ENCODE measurements at regions not wholly inside any gene's neighbourhood (a gene's known extent, or its start where the extent isn't known, plus 50 kb on each side); places are given as distances from the start of the nearest gene placed in this dataset.

GRCh38 chr16:73703891-73704290 is 592.7 kb upstream of the PSMD7 start:
- Histone ChIP-seq H3K36me3 (ENCODE audit: insufficient read depth, low read length) (no peaks in the 10 kb centered on the region), H3K9me3 (ENCODE audit: control insufficient read depth in 1 of 2, low read length in 2 of 2) (no peaks in the 10 kb centered on the region), H3K27ac (ENCODE audit: low read depth, low read length) (no peak overlapping the region), H3K4me3 (ENCODE audit: low read length in 2 of 2) (no peak overlapping the region), H3K4me1 (ENCODE audit: insufficient read depth, low read length) (no peaks in the 10 kb centered on the region), H3K27me3 (ENCODE audit: insufficient read depth, low read length) (no peaks in the 10 kb centered on the region)
- Mint-ChIP-seq H3K27me3 (no peaks in the 10 kb centered on the region), H3K27ac (no peak overlapping the region), H3K4me3 (no peak overlapping the region), H3K36me3 (no peaks in the 10 kb centered on the region), H3K9me3 (no peaks in the 10 kb centered on the region), H3K4me1 (no peaks in the 10 kb centered on the region)
- ChIA-PET POLR2A (ENCODE audit: partially characterized antibody) (no interaction called here), CTCF (ENCODE audit: partially characterized antibody) (no interaction called here)
- DNase-seq: no peak
- intact Hi-C loops (cut with micrococcal nuclease): no loop called here

GRCh38 chr16:73697336-73697735 is 599.3 kb upstream of the PSMD7 start:
- no peak for DNase-seq
- Histone ChIP-seq H3K4me3 (ENCODE audit: low read length in 2 of 2) (no peak overlapping the region), H3K9me3 (ENCODE audit: control insufficient read depth in 1 of 2, low read length in 2 of 2) (no peaks in the 10 kb centered on the region), H3K27ac (ENCODE audit: low read depth, low read length) (no peak overlapping the region), H3K36me3 (ENCODE audit: insufficient read depth, low read length) (no peaks in the 10 kb centered on the region), H3K27me3 (ENCODE audit: insufficient read depth, low read length) (no peaks in the 10 kb centered on the region), H3K4me1 (ENCODE audit: insufficient read depth, low read length) (no peaks in the 10 kb centered on the region)
- CTCF ChIA-PET (ENCODE audit: partially characterized antibody): no interaction called here
- Mint-ChIP-seq H3K27me3 (no peaks in the 10 kb centered on the region), H3K9me3 (peaks cover 0 to 7% (median 2%) of the 10 kb centered on the region in 8 donors), H3K4me1 (no peaks in the 10 kb centered on the region), H3K36me3 (no peaks in the 10 kb centered on the region), H3K27ac (no peak overlapping the region), H3K4me3 (no peak overlapping the region)
- POLR2A ChIA-PET (ENCODE audit: partially characterized antibody): no interaction called here
- intact Hi-C loops (cut with micrococcal nuclease): no loop called here

GRCh38 chr16:73692861-73693260 is 603.8 kb upstream of the PSMD7 start:
- Mint-ChIP-seq H3K27me3 (no peaks in the 10 kb centered on the region), H3K4me1 (no peaks in the 10 kb centered on the region), H3K36me3 (no peaks in the 10 kb centered on the region), H3K9me3 (peaks cover 0 to 9% (median 3%) of the 10 kb centered on the region in 8 donors), H3K4me3 (no peak overlapping the region), H3K27ac (no peak overlapping the region)
- no peak overlapping the region for H3K27ac ChIP-seq (ENCODE audit: low read depth, low read length)
- POLR2A ChIA-PET (ENCODE audit: partially characterized antibody): no interaction called here
- H3K36me3 ChIP-seq (ENCODE audit: insufficient read depth, low read length): no peaks in the 10 kb centered on the region
- H3K9me3 ChIP-seq (ENCODE audit: control insufficient read depth in 1 of 2, low read length in 2 of 2): no peaks in the 10 kb centered on the region
- no peak for DNase-seq
- H3K4me1 ChIP-seq (ENCODE audit: insufficient read depth, low read length): no peaks in the 10 kb centered on the region
- no peaks in the 10 kb centered on the region for H3K27me3 ChIP-seq (ENCODE audit: insufficient read depth, low read length)
- CTCF ChIA-PET (ENCODE audit: partially characterized antibody): no interaction called here
- intact Hi-C loops (cut with micrococcal nuclease): no loop called here
- H3K4me3 ChIP-seq (ENCODE audit: low read length in 2 of 2): no peak overlapping the region

GRCh38 chr16:73683804-73684203 is 612.8 kb upstream of the PSMD7 start:
- Mint-ChIP-seq H3K4me3 (no peak overlapping the region), H3K36me3 (no peaks in the 10 kb centered on the region), H3K9me3 (peaks cover 0 to 8% (median 2%) of the 10 kb centered on the region in 8 donors), H3K4me1 (no peaks in the 10 kb centered on the region), H3K27me3 (no peaks in the 10 kb centered on the region), H3K27ac (no peak overlapping the region)
- Histone ChIP-seq H3K4me3 (ENCODE audit: low read length in 2 of 2) (no peak overlapping the region), H3K4me1 (ENCODE audit: insufficient read depth, low read length) (no peaks in the 10 kb centered on the region), H3K27me3 (ENCODE audit: insufficient read depth, low read length) (no peaks in the 10 kb centered on the region), H3K36me3 (ENCODE audit: insufficient read depth, low read length) (no peaks in the 10 kb centered on the region), H3K27ac (ENCODE audit: low read depth, low read length) (no peak overlapping the region), H3K9me3 (ENCODE audit: control insufficient read depth in 1 of 2, low read length in 2 of 2) (no peaks in the 10 kb centered on the region)
- intact Hi-C loops (cut with micrococcal nuclease): no loop called here
- ChIA-PET POLR2A (ENCODE audit: partially characterized antibody) (no interaction called here), CTCF (ENCODE audit: partially characterized antibody) (no interaction called here)
- no peak for DNase-seq

GRCh38 chr16:73672135-73672534 is 624.2 kb upstream of the ZFHX3 start:
- no peak overlapping the region for H3K27ac ChIP-seq (ENCODE audit: low read depth, low read length)
- Mint-ChIP-seq H3K36me3 (no peaks in the 10 kb centered on the region), H3K9me3 (peaks cover 0 to 9% (median 5%) of the 10 kb centered on the region in 8 donors), H3K27me3 (no peaks in the 10 kb centered on the region), H3K4me1 (no peaks in the 10 kb centered on the region), H3K27ac (no peak overlapping the region), H3K4me3 (no peak overlapping the region)
- H3K36me3 ChIP-seq (ENCODE audit: insufficient read depth, low read length): no peaks in the 10 kb centered on the region
- ChIA-PET CTCF (ENCODE audit: partially characterized antibody) (no interaction called here), POLR2A (ENCODE audit: partially characterized antibody) (no interaction called here)
- no peaks in the 10 kb centered on the region for H3K27me3 ChIP-seq (ENCODE audit: insufficient read depth, low read length)
- no peak overlapping the region for H3K4me3 ChIP-seq (ENCODE audit: low read length in 2 of 2)
- intact Hi-C loops (cut with micrococcal nuclease): no loop called here
- DNase-seq: no peak
- H3K4me1 ChIP-seq (ENCODE audit: insufficient read depth, low read length): no peaks in the 10 kb centered on the region
- no peaks in the 10 kb centered on the region for H3K9me3 ChIP-seq (ENCODE audit: control insufficient read depth in 1 of 2, low read length in 2 of 2)

GRCh38 chr16:73670836-73671820 is 623.2 kb upstream of the ZFHX3 start:
- no peak overlapping the region for H3K27ac ChIP-seq (ENCODE audit: low read depth, low read length)
- CTCF ChIA-PET (ENCODE audit: partially characterized antibody): interaction anchor here (1.0 kb wide), 1 partner anchor 20 kb away, joined by 3 read pairs; no protein-coding TSS in a partner anchor
- peaks cover 0 to 9% (median 4%) of the 10 kb centered on the region in 8 donors for H3K9me3 Mint-ChIP-seq
- H3K4me1 Mint-ChIP-seq: no peaks in the 10 kb centered on the region
- intact Hi-C loops (cut with micrococcal nuclease): no loop called here
- no peaks in the 10 kb centered on the region for H3K27me3 ChIP-seq (ENCODE audit: insufficient read depth, low read length)
- no peaks in the 10 kb centered on the region for H3K27me3 Mint-ChIP-seq
- H3K9me3 ChIP-seq (ENCODE audit: control insufficient read depth in 1 of 2, low read length in 2 of 2): no peaks in the 10 kb centered on the region
- H3K4me3 Mint-ChIP-seq: no peak overlapping the region
- no peaks in the 10 kb centered on the region for H3K36me3 Mint-ChIP-seq
- H3K27ac Mint-ChIP-seq: no peak overlapping the region
- no peaks in the 10 kb centered on the region for H3K36me3 ChIP-seq (ENCODE audit: insufficient read depth, low read length)
- no peak for DNase-seq
- POLR2A ChIA-PET (ENCODE audit: partially characterized antibody): no interaction called here
- no peaks in the 10 kb centered on the region for H3K4me1 ChIP-seq (ENCODE audit: insufficient read depth, low read length)
- no peak overlapping the region for H3K4me3 ChIP-seq (ENCODE audit: low read length in 2 of 2)

GRCh38 chr16:73669535-73670274 is 621.8 kb upstream of the ZFHX3 start:
- no peak for DNase-seq
- ChIA-PET POLR2A (ENCODE audit: partially characterized antibody) (no interaction called here), CTCF (ENCODE audit: partially characterized antibody) (interaction anchor here (1.0 kb wide), 1 partner anchor 19 kb away, joined by 3 read pairs; no protein-coding TSS in a partner anchor)
- Mint-ChIP-seq H3K36me3 (no peaks in the 10 kb centered on the region), H3K9me3 (peaks cover 0 to 9% (median 2%) of the 10 kb centered on the region in 8 donors), H3K4me1 (no peaks in the 10 kb centered on the region), H3K27ac (no peak overlapping the region), H3K27me3 (no peaks in the 10 kb centered on the region), H3K4me3 (no peak overlapping the region)
- Histone ChIP-seq H3K4me1 (ENCODE audit: insufficient read depth, low read length) (no peaks in the 10 kb centered on the region), H3K27me3 (ENCODE audit: insufficient read depth, low read length) (no peaks in the 10 kb centered on the region), H3K9me3 (ENCODE audit: control insufficient read depth in 1 of 2, low read length in 2 of 2) (no peaks in the 10 kb centered on the region), H3K36me3 (ENCODE audit: insufficient read depth, low read length) (no peaks in the 10 kb centered on the region), H3K4me3 (ENCODE audit: low read length in 2 of 2) (no peak overlapping the region), H3K27ac (ENCODE audit: low read depth, low read length) (no peak overlapping the region)
- intact Hi-C loops (cut with micrococcal nuclease): no loop called here
